Suprapubic skin (tissue), 4 donors: ENCODE measurements at regions not wholly inside any gene's neighbourhood (a gene's known extent, or its start where the extent isn't known, plus 50 kb on each side); places are given as distances from the start of the nearest gene placed in this dataset.
"Not testable (repeated sequence)": the region's sequence is repeated elsewhere in the genome, so short reads cannot be mapped to it uniquely, and the experiment has no call there.

Experiments
- POLR2A ChIP-seq, 2 donors: fragments of 450-650 bp; IDR thresholded peaks; one replicate each; pipeline ENCODE4 v1.6.1; 2017; ENCODE audit warnings: antibody characterized with exemption in 2 of 2, mild to moderate bottlenecking in 2 of 2, moderate library complexity in 2 of 2
- POLR2AphosphoS5 ChIP-seq, 3 donors: sonication (generic); formaldehyde crosslinking; IDR thresholded peaks; one replicate each; pipeline ENCODE4 v1.6.1; 2017; ENCODE audit warnings: antibody characterized with exemption in 3 of 3
- TF ChIP-seq, protein P1 (sequence below), 2 donors: fragments of 200-600 bp in 1 of 2; fragments of 450-650 bp in 1 of 2; sonication (generic) in 1 of 2; IDR thresholded peaks; one replicate each; pipeline ENCODE4 v1.5.1; 2016 to 2019; ENCODE audit warnings: antibody characterized with exemption in 2 of 2, mild to moderate bottlenecking in 1 of 2, moderate library complexity in 1 of 2

DNA sequence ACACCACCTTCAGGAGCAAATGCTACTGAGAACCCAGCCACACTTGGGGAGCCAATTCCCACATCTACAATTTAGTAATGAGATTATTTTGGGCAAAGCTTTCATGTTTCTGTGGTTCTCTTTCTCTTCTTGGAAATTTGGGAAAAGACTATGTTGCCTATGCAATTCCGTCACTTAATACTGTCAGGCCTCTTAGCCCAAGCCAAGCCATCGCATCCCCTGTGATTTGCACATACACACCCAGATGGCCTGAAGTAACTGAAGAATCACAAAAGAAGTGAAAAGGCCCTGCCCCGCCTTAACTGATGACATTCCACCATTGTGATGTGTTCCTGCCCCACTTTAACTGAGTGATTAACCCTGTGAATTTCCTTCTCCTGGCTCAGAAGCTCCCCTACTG lies 153.4 kb upstream of the NANOGP8 start:
- TF ChIP-seq, protein P1, sequence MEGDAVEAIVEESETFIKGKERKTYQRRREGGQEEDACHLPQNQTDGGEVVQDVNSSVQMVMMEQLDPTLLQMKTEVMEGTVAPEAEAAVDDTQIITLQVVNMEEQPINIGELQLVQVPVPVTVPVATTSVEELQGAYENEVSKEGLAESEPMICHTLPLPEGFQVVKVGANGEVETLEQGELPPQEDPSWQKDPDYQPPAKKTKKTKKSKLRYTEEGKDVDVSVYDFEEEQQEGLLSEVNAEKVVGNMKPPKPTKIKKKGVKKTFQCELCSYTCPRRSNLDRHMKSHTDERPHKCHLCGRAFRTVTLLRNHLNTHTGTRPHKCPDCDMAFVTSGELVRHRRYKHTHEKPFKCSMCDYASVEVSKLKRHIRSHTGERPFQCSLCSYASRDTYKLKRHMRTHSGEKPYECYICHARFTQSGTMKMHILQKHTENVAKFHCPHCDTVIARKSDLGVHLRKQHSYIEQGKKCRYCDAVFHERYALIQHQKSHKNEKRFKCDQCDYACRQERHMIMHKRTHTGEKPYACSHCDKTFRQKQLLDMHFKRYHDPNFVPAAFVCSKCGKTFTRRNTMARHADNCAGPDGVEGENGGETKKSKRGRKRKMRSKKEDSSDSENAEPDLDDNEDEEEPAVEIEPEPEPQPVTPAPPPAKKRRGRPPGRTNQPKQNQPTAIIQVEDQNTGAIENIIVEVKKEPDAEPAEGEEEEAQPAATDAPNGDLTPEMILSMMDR (IDR thresholded peaks at IDR 0.05), result not testable (repeated sequence)
- not testable (repeated sequence) for TF ChIP-seq POLR2AphosphoS5, POLR2A (IDR thresholded peaks at IDR 0.05)
